ENCODE measurements at regions not wholly inside any gene's neighbourhood (a gene's known extent, or its start where the extent isn't known, plus 50 kb on each side); places are given as distances from the start of the nearest gene placed in this dataset.

DNA sequence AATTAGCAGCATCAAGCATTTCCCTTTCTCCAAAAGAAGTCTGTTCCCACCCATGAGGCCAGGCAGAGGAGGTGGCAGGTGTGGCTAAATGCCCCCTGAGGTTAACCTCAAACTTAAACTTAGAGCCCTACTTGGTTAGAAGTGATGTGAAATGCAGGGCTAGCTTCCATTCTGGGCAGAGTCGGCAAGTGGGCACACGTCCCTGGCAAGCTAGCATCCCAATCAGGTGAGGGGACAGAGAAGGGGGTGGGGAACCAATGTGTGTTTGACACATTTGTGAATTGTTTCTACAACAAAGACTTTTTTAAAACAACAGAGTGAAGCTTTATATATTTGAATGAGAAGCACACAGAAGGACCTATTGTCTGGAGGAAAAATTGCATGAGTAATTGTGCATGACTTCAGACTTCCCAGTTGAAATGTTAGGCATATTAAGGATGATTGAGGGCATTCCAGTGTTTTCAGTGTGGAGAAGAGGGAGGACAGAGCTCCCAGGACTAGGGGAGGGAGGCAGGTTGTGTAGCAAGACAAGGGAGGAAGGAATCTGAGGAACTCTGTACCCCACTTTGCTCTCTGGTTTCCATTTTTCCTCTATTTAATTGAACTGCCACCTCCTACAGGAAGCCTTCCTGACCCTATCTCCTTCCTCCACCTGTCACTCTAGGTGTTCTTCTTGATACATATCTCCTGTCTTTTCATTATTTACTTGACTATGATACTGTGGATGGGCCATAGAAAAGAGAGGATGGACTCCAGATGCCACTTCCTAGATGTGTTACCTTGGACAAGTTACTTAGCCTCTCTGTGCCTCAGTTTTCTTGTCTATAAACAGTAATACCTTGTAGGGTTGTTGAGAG, 83.3 kb upstream of the PICALM start:
- no peak for TF ChIP-seq POLR2AphosphoS5 (IDR thresholded peaks at IDR 0.05)
- TF ChIP-seq, protein P1, sequence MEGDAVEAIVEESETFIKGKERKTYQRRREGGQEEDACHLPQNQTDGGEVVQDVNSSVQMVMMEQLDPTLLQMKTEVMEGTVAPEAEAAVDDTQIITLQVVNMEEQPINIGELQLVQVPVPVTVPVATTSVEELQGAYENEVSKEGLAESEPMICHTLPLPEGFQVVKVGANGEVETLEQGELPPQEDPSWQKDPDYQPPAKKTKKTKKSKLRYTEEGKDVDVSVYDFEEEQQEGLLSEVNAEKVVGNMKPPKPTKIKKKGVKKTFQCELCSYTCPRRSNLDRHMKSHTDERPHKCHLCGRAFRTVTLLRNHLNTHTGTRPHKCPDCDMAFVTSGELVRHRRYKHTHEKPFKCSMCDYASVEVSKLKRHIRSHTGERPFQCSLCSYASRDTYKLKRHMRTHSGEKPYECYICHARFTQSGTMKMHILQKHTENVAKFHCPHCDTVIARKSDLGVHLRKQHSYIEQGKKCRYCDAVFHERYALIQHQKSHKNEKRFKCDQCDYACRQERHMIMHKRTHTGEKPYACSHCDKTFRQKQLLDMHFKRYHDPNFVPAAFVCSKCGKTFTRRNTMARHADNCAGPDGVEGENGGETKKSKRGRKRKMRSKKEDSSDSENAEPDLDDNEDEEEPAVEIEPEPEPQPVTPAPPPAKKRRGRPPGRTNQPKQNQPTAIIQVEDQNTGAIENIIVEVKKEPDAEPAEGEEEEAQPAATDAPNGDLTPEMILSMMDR (IDR thresholded peaks at IDR 0.05): no peak
- no peak for TF ChIP-seq POLR2A (IDR thresholded peaks at IDR 0.05)

All from gastroesophageal sphincter (tissue), 3 donors.